Colon (tissue), 2 donors: ENCODE measurements at regions not wholly inside any gene's neighbourhood (a gene's known extent, or its start where the extent isn't known, plus 50 kb on each side); places are given as distances from the start of the nearest gene placed in this dataset.
"Not testable (repeated sequence)": the region's sequence is repeated elsewhere in the genome, so short reads cannot be mapped to it uniquely, and the experiment has no call there.

Experiments
- FAIRE-seq: peaks from 2 replicates; lab custom pipeline; 2012; peaks lifted over from hg19 to GRCh38; lab: Jason Lieb, UNC
- donor health status: control.
- donor health status: control.

GRCh38 chr4:100631281-100631968, 113.6 kb upstream of the EMCN start:
- no peak for FAIRE-seq

DNA sequence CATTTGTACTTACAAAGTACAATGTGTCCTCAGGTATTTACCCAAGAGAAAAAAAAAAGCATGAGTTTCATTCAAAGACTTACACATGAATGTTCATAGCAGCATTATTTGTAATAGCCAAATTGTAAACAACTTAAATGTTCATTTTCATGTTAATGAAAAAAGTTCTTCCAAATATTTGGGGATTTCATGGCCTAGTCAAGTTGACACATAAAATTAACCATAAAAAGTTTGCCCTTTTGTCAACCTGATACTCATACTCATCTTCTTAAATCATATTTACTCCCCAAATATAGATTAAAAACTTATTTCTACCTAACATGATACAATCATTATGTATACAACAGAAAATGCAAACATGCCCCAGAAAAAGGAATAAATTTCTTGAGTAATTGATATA, 112.5 kb upstream of the EMCN start:
- no peak for FAIRE-seq

- no peak for FAIRE-seq
Observed at GRCh38 chr4:100609810-100610209, 92.0 kb upstream of the EMCN start.

- not testable (repeated sequence) for FAIRE-seq
Observed at GRCh38 chr4:100608651-100609050, 90.8 kb upstream of the EMCN start.

- FAIRE-seq = no peak
Observed at GRCh38 chr4:100605144-100605543, 87.3 kb upstream of the EMCN start.

DNA sequence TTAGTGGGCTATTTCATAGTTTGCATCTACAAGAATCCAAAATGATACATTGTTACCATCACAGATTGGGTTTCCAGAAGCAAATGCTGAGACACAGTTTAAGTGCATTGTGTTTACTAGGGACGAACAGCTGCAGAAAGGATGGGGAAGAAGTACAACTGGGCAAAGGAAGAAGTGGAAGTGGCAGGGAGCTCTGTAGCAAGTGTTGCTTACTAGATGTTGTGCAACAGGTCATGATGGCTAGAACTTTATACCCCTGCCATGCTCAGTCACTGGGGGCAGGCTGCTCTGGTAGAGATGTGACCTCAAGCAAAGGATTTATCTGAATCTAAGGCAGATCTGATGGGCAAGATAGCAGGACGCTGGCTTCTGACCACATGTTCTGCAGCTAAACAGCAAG, 76.1 kb upstream of the EMCN start:
- FAIRE-seq = no peak

- no peak for FAIRE-seq
Observed at GRCh38 chr4:100591161-100591876, 73.5 kb upstream of the EMCN start.

- FAIRE-seq = no peak
Observed at GRCh38 chr4:100590325-100590724, 72.5 kb upstream of the EMCN start.

- FAIRE-seq = no peak
Observed at GRCh38 chr4:100588076-100588475, 70.3 kb upstream of the EMCN start.

GRCh38 chr4:100582146-100582545, 64.3 kb upstream of the EMCN start:
- no peak for FAIRE-seq

DNA sequence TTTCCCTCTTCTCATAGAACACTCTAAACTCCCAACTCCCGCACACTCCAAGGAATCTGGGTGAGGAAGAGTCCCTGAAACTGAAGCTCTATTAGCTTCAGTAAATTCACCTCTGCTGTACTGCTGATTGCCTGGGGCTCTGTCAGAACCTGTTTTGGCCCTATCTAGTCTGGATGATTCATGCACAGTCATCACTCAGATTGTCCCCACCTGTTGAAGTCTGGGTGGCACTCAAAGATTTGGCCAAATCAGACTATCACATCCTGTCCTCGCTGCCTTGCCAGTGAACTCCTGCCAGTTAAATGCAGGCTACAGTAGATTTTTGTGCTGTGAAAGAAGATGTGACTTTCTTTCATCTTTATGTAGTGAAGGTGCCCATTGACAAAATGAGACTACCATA, 63.5 kb upstream of the EMCN start:
- FAIRE-seq = no peak

DNA sequence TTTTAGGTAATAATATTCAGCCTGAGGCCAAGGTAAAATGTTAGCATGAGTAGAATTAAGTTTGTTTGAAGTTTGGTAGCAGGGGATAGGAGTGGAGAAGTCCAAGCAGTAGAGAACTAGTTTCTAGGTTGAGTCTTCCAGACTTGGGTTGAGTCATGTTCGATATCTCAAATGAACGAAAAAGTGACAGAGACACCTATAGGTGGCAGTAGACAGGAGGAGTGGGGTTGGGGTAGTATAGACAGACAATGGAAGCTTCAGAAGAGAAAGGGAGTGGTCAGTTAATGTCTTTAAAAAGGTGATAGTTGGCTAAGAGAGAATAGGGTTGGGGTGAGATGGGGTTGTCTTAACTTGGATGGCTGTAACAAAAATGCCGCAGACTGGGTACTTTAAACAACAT, 58.7 kb upstream of the EMCN start:
- no peak for FAIRE-seq

- no peak for FAIRE-seq
Observed at GRCh38 chr4:100574607-100575006, 56.8 kb upstream of the EMCN start.

- no peak for FAIRE-seq
Observed at GRCh38 chr4:100569196-100569595, 51.4 kb upstream of the EMCN start.
